AG04449 (cell line): ENCODE measurements at regions not wholly inside any gene's neighbourhood (a gene's known extent, or its start where the extent isn't known, plus 50 kb on each side); places are given as distances from the start of the nearest gene placed in this dataset.

Experiments
- CTCF ChIA-PET: fragments of 350-600 bp; formaldehyde crosslinking; extraction: SDS; loops from one replicate; lab custom pipeline; 2021; ENCODE audit warnings: antibody characterized with exemption; lab: Yijun Ruan, JAX
- POLR2A ChIA-PET: fragments of 400-600, 350-600 bp; formaldehyde crosslinking; extraction: SDS; loops from one replicate; lab custom pipeline; 2020; ENCODE audit warnings: antibody characterized with exemption, inconsistent platforms; lab: Yijun Ruan, JAX
- DNase-seq: peaks from one replicate; pipeline ENCODE4 v3.0.0-alpha.2; 2010; ENCODE audit warnings: low read depth, low spot score
- H3K4me3 ChIP-seq: 2 replicates; pipeline ENCODE4 v1.5.1; 2011; ENCODE audit warnings: low read depth, mild to moderate bottlenecking, control low read depth, low read length
- CTCF ChIP-seq: IDR thresholded peaks from one replicate; pipeline ENCODE4 v1.5.1; 2011; ENCODE audit warnings: mild to moderate bottlenecking, moderate library complexity, low read length, control low read depth, inconsistent platforms; ENCODE audit not compliant: insufficient read depth; ENCODE audit errors: missing control alignments

- ChIA-PET POLR2A (no interaction called here), CTCF (no interaction called here)
- no peak for TF ChIP-seq CTCF
- H3K4me3 ChIP-seq = no peak overlapping the region
- no peak for DNase-seq
Observed at GRCh38 chr2:65880436-65880835, 448.0 kb upstream of the SPRED2 start.

GRCh38 chr2:65878011-65878340, 445.6 kb upstream of the SPRED2 start:
- DNase-seq = no peak
- no peak overlapping the region for H3K4me3 ChIP-seq
- ChIA-PET POLR2A (no interaction called here), CTCF (no interaction called here)
- TF ChIP-seq CTCF = no peak

GRCh38 chr2:65877331-65878010, 445.1 kb upstream of the SPRED2 start:
- POLR2A ChIA-PET = no interaction called here
- H3K4me3 ChIP-seq = no peak overlapping the region
- TF ChIP-seq CTCF = no peak
- CTCF ChIA-PET = no interaction called here
- no peak for DNase-seq

DNA sequence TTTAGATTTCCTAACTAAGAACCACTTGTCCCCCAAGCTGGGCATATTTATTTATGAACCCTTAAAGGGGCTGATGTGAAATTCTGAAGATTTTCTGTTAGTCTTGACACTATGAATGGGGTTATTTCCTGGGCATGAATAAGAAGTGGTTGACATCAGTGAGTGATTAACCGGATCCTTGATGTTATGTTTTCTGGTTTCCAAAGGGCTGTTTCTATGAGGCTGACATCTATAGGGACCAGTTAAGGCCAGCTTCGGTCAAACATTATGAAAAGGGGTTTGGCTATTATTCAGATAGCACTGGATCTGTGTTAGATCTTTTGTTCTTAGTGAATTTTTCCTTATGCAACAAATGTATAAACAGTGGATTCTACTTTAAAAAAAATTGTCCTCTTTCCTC, 443.7 kb upstream of the SPRED2 start:
- POLR2A ChIA-PET = no interaction called here
- DNase-seq = no peak
- CTCF ChIA-PET = no interaction called here
- no peak for TF ChIP-seq CTCF
- no peak overlapping the region for H3K4me3 ChIP-seq

GRCh38 chr2:65870826-65871225, 438.4 kb upstream of the SPRED2 start:
- CTCF ChIA-PET = no interaction called here
- DNase-seq = no peak
- H3K4me3 ChIP-seq = no peak overlapping the region
- no peak for TF ChIP-seq CTCF
- POLR2A ChIA-PET = no interaction called here

- no peak for TF ChIP-seq CTCF
- no peak overlapping the region for H3K4me3 ChIP-seq
- POLR2A ChIA-PET = no interaction called here
- no peak for DNase-seq
- CTCF ChIA-PET = interaction anchor here (0.5 kb wide), 1 partner anchor 183 kb away, joined by 3 read pairs; no protein-coding TSS in a partner anchor
Observed at GRCh38 chr2:65869296-65869695, 436.9 kb upstream of the SPRED2 start.
